ENCODE measurements at regions not wholly inside any gene's neighbourhood (a gene's known extent, or its start where the extent isn't known, plus 50 kb on each side); places are given as distances from the start of the nearest gene placed in this dataset.

DNA sequence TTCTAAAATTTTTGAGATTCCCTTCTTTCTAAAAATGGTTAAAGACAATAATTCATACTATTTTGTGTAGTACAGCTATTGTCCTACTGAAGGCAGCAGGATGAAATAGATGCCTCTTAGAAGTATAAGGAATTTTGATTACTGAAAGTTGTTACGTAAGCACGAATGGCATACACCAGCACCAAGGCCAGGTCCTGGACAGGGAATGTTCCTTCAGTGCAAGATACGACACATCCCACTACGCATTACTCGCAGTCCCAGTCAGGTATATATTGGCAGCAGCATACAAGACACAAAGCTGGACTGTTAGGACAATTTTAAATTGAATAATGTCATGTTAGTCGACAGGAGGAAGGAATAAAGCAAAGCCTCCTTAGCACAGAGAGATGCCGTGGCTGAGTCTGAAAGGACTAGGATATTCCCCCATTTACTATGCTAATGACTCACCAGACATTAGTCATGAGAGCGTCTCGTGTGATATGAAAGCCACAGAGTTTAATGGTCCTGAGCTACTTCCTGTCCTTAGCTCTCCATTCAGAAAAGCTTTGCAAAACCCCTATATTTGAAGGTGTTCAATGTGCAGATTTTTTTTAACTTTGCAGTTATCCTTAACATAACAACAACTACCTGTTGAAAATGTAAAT is 504.3 kb downstream of the FAM133A start:
- peak; percentile 4 for DNase-seq (ENCODE audit: low read depth)
- no peak overlapping the region for H3K4me3 ChIP-seq (ENCODE audit: control insufficient read depth, low read depth, low read length)
- no peak for TF ChIP-seq CTCF (conservative IDR thresholded peaks at IDR 0.05; ENCODE audit: control insufficient read depth, insufficient read depth, low read depth, low read length)

DNA sequence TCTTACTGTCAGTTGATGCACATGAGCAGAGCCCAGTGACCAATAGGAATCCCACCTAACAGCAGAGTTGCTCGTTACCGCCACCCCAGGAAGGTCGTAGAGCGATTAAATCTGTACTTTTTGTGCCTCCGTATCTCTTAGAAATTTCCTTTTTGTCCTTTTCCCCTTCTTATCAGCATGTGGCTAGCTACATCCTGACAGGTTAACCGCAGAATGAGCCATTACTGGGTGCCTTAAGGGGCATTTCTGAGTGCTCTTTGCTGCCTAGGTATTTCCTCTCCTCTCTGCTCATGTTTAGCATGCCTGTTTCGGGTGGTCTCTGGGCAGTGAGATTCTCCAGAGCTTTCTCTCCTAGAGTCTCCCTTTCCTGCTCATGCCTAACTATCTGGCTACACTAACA is 530.5 kb downstream of the FAM133A start:
- no peak overlapping the region for H3K4me3 ChIP-seq (ENCODE audit: control insufficient read depth, low read depth, low read length)
- no peak for TF ChIP-seq CTCF (conservative IDR thresholded peaks at IDR 0.05; ENCODE audit: control insufficient read depth, insufficient read depth, low read depth, low read length)
- no peak for DNase-seq (ENCODE audit: low read depth)

- DNase-seq (ENCODE audit: low read depth) = no peak
- TF ChIP-seq CTCF (conservative IDR thresholded peaks at IDR 0.05; ENCODE audit: control insufficient read depth, insufficient read depth, low read depth, low read length) = no peak
- H3K4me3 ChIP-seq (ENCODE audit: control insufficient read depth, low read depth, low read length) = no peak overlapping the region
Observed at GRCh38 chrX:94216738-94217137, 542.7 kb downstream of the FAM133A start.

DNA sequence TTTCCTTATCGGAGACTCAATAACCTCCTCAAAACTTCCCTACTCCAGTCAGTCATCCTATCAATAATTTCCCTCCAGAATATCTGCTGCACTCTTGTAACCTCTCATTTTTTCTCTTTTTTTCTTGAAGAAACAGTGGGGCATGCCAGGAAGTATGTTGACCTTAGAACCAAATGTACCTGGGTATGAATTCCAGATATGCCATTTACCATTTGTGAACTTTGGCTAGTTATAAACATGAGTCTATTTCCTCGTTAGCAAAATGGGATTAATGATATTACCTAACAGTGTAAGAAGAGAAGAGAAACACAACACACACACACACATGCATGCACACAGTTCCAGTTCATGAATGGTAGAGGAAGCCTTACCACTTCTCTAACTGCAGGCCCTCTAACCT is 578.2 kb downstream of the FAM133A start:
- no peak for DNase-seq (ENCODE audit: low read depth)
- no peak for TF ChIP-seq CTCF (conservative IDR thresholded peaks at IDR 0.05; ENCODE audit: control insufficient read depth, insufficient read depth, low read depth, low read length)

DNA sequence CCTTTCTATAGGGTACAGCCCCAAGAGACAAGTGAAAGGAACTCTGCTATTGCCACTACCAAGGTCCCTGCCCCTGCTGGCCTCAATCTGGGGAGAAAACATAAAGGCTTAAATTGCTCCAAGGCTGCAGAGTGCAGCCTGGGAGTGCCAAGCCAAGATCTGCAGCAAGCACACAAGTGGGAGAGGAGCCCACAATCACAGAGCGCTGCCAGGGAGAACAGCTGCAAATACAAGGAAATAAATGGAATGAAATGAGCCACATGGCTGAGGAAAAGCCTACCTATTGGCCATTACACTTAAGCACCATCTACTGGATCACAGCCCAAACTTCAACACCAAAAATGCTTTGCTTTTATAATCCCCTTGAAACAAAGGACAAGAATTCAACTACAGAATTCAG is 582.4 kb downstream of the FAM133A start:
- no peak overlapping the region for H3K4me3 ChIP-seq (ENCODE audit: control insufficient read depth, low read depth, low read length)
- DNase-seq (ENCODE audit: low read depth) = no peak
- TF ChIP-seq CTCF (conservative IDR thresholded peaks at IDR 0.05; ENCODE audit: control insufficient read depth, insufficient read depth, low read depth, low read length) = no peak

More for the DNA sequence above, 578.2 kb downstream of the FAM133A start:
- no peak overlapping the region for H3K4me3 ChIP-seq (ENCODE audit: control insufficient read depth, low read depth, low read length)

GRCh38 chrX:94265323-94265722 is 591.3 kb downstream of the FAM133A start:
- no peak overlapping the region for H3K4me3 ChIP-seq (ENCODE audit: control insufficient read depth, low read depth, low read length)
- TF ChIP-seq CTCF (conservative IDR thresholded peaks at IDR 0.05; ENCODE audit: control insufficient read depth, insufficient read depth, low read depth, low read length) = no peak
- no peak for DNase-seq (ENCODE audit: low read depth)

DNA sequence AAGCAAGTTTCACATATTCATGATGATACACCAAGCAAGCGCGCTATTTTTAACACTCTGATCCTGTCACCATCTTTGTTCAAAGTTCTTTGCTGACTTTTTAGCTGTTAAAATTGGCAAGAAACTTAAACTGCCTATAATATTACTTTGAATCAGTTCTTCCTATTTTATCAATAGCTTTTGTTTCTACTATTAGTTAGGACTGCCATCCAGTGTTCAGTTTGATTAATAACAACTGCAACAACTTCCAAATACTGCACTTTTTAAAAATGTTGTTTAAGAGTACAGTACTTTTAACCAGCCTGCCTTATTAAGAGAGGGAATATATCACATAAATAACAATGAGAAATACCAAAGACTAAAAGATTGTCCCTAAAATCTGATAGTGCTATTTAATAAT is 614.3 kb downstream of the FAM133A start:
- no peak for DNase-seq (ENCODE audit: low read depth)
- H3K4me3 ChIP-seq (ENCODE audit: control insufficient read depth, low read depth, low read length) = no peak overlapping the region
- no peak for TF ChIP-seq CTCF (conservative IDR thresholded peaks at IDR 0.05; ENCODE audit: control insufficient read depth, insufficient read depth, low read depth, low read length)

All from fibroblast of mammary gland (primary cell).